Thyroid gland (tissue), 4 donors: ENCODE measurements at regions not wholly inside any gene's neighbourhood (a gene's known extent, or its start where the extent isn't known, plus 50 kb on each side); places are given as distances from the start of the nearest gene placed in this dataset.

Experiments
- POLR2A ChIP-seq, 2 donors: fragments of 450-650 bp; IDR thresholded peaks; one replicate each; pipeline ENCODE4 v1.6.1; 2017; ENCODE audit warnings: antibody characterized with exemption in 2 of 2, mild to moderate bottlenecking in 2 of 2, moderate library complexity in 1 of 2
- TF ChIP-seq, protein P1 (sequence below), 6 experiments: fragments of 200-600 bp in 3 of 6; fragments of 450-650 bp in 3 of 6; sonication (generic) in 3 of 6; IDR thresholded peaks; one replicate each; pipeline ENCODE4 v1.5.1; 2016 to 2019; ENCODE audit warnings: antibody characterized with exemption in 6 of 6, mild to moderate bottlenecking in 2 of 6, inconsistent platforms in 1 of 6, moderate library complexity in 1 of 6

GRCh38 chr2:236747925-236748324 lies 178.3 kb downstream of the ACKR3 start:
- TF ChIP-seq, protein P1, sequence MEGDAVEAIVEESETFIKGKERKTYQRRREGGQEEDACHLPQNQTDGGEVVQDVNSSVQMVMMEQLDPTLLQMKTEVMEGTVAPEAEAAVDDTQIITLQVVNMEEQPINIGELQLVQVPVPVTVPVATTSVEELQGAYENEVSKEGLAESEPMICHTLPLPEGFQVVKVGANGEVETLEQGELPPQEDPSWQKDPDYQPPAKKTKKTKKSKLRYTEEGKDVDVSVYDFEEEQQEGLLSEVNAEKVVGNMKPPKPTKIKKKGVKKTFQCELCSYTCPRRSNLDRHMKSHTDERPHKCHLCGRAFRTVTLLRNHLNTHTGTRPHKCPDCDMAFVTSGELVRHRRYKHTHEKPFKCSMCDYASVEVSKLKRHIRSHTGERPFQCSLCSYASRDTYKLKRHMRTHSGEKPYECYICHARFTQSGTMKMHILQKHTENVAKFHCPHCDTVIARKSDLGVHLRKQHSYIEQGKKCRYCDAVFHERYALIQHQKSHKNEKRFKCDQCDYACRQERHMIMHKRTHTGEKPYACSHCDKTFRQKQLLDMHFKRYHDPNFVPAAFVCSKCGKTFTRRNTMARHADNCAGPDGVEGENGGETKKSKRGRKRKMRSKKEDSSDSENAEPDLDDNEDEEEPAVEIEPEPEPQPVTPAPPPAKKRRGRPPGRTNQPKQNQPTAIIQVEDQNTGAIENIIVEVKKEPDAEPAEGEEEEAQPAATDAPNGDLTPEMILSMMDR (IDR thresholded peaks at IDR 0.05), result no peak
- no peak for TF ChIP-seq POLR2A (IDR thresholded peaks at IDR 0.05)
